ENCODE measurements at regions not wholly inside any gene's neighbourhood (a gene's known extent, or its start where the extent isn't known, plus 50 kb on each side); places are given as distances from the start of the nearest gene placed in this dataset.

DNA sequence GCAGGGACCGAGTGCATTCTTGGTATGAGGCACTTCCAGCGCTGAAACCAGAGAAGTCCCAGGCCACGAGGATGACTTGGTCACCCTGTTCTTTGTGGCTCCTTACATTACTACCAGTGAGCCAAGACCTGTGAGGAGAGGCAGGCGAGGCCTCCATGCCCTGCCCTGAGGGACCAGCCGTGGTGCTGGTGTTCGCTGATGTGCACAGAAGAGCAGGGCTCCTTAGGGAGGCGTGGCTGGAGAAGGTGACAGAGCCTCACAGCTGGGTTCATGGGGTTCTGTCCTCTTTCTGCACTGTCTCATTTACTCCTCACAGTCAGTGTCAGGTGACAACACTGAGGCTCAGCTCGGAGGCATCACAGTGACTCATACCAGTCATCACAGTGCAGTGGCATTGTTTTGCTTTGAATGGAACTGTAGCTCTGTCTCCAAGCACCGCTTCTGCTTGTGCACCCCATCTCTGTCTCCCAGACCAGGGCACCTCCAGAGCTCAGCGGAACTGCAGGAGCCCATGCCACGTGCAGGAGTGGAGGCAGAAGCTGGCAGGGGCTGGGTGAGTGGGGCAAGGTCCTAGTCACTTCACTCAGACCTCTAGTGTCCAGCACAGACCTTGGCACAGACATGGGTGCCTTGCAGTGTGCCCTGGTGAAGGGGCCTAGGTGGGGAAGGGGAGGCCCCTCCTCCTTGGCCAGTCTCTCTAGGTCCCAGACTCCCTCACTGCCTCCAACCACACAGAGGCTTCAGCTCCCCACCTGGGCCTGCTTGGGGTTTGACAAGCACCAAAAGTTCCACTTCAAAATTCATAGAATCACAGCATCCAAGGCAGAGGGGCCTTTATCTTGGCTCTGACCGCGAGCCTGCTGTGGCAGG lies 310.9 kb downstream of the MATN1 start (continued):
- TF ChIP-seq ATF3 (IDR thresholded peaks at IDR 0.05): no peak
- TF ChIP-seq EZH2phosphoT487 (IDR thresholded peaks at IDR 0.05; ENCODE audit: borderline replicate concordance): no peak
- TF ChIP-seq ZFX (IDR thresholded peaks at IDR 0.05): no peak
- TF ChIP-seq ZNF274 (IDR thresholded peaks at IDR 0.05; ENCODE audit: low read depth, low read length): no peak
- no peak for TF ChIP-seq REST (IDR thresholded peaks at IDR 0.05; ENCODE audit: low read depth)

DNA sequence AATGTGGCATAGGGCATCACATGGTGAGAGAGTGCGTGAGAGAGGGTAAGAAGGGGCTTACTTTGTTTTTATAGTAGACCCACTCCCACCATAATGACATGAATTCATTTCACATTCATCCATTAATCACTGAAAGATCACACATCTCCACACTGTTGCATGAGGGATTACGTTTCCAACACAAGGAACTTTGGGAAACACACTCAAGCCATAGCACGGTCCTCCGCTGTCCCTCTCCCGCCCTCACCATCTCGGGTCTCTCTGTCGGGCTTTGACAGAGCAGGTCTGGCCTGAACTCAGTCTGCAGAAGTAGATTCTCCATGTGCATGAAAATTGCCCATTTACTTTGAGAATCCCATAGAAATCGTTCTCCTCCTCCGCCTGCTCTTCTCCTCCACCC lies 312.2 kb downstream of the MATN1 start:
- Histone ChIP-seq H3K27me3 (ENCODE audit: insufficient read depth, low read length) (no peaks in the 10 kb centered on the region), H3K4me2 (ENCODE audit: low read length) (no peak overlapping the region), H3K27ac (ENCODE audit: low read depth, low read length) (no peak overlapping the region), H3K9me3 (ENCODE audit: control insufficient read depth in 1 of 2, insufficient read depth in 1 of 2, low read depth in 1 of 2, low read length in 2 of 2) (no peaks in the 10 kb centered on the region), H3K79me2 (ENCODE audit: insufficient read depth, low read length) (no peaks in the 10 kb centered on the region), H3K9me2 (ENCODE audit: insufficient read depth) (no peaks in the 10 kb centered on the region), H2AFZ (ENCODE audit: low read depth, low read length, poor library complexity, severe bottlenecking) (no peak overlapping the region), H3K4me3 (replicated peaks in 1 of 2; ENCODE audit: low read depth in 1 of 2, low read length in 2 of 2) (no peak overlapping the region), H3K36me3 (ENCODE audit: control insufficient read depth in 1 of 2, insufficient read depth in 2 of 2, low read length in 2 of 2) (no peaks in the 10 kb centered on the region), H3K9ac (ENCODE audit: low read length) (no peak overlapping the region), H4K20me1 (ENCODE audit: insufficient read depth) (no peaks in the 10 kb centered on the region), H3K4me1 (ENCODE audit: control insufficient read depth in 1 of 2, insufficient read depth in 2 of 2, low read length in 2 of 2) (peaks cover 0 to 11% of the 10 kb centered on the region in 2 experiments; a peak in 1 of 4 replicates)
- ATAC-seq (no peak), DNase-seq (ENCODE audit: low read depth, low spot score) (no peak)
- no TSS peak for BruUV-seq (replicated peaks)
- RAD21 ChIA-PET (ENCODE audit: low non-redundant PET in 1 of 2, low total read pairs in 2 of 2, uncharacterized antibody in 2 of 2, unreplicated experiment in 2 of 2): no interaction called here
- TF ChIP-seq ELF1 (IDR thresholded peaks at IDR 0.05; ENCODE audit: borderline replicate concordance, low read depth) (no peak), EZH2phosphoT487 (IDR thresholded peaks at IDR 0.05; ENCODE audit: borderline replicate concordance) (no peak), POLR2AphosphoS5 (IDR thresholded peaks at IDR 0.05; ENCODE audit: low read depth, low read length) (no peak), FOSL1 (IDR thresholded peaks at IDR 0.05; ENCODE audit: low read depth) (no peak), REST (IDR thresholded peaks at IDR 0.05; ENCODE audit: low read depth) (no peak), EZH2 (IDR thresholded peaks at IDR 0.05) (no peak), RAD21 (IDR thresholded peaks at IDR 0.05; ENCODE audit: low read depth) (no peak), POLR2A (IDR thresholded peaks at IDR 0.05; ENCODE audit: borderline replicate concordance, extremely low read depth, insufficient read depth, insufficient read length) (no peak), YY1 (IDR thresholded peaks at IDR 0.05; ENCODE audit: extremely low read depth, insufficient replicate concordance, low read depth, low read length) (no peak), JUND (IDR thresholded peaks at IDR 0.05) (no peak), TCF7L2 (IDR thresholded peaks at IDR 0.05; ENCODE audit: borderline replicate concordance, extremely low read depth, insufficient read depth, insufficient read length) (no peak), SRF (IDR thresholded peaks at IDR 0.05; ENCODE audit: low read depth) (no peak), CBX3 (IDR thresholded peaks at IDR 0.05; ENCODE audit: low read depth) (no peak), ZFX (IDR thresholded peaks at IDR 0.05) (no peak)
- TF ChIP-seq, protein P1, sequence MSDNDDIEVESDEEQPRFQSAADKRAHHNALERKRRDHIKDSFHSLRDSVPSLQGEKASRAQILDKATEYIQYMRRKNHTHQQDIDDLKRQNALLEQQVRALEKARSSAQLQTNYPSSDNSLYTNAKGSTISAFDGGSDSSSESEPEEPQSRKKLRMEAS (IDR thresholded peaks at IDR 0.05): no peak
- CTCF ChIA-PET: interaction anchor here (1.1 kb wide), 1 partner anchor 31 kb away, joined by 3 read pairs; no protein-coding TSS in a partner anchor
- POLR2A ChIA-PET: no interaction called here
- intact Hi-C loops (cut with micrococcal nuclease): no loop called here

Data from HCT116 (cell line).